PC-3 (cell line): ENCODE measurements at regions not wholly inside any gene's neighbourhood (a gene's known extent, or its start where the extent isn't known, plus 50 kb on each side); places are given as distances from the start of the nearest gene placed in this dataset.

Experiments used
- CTCF ChIP-seq: fragments of 300-600 bp; sonication (generic); conservative IDR thresholded peaks from 2 replicates; pipeline ENCODE4 v1.5.1; 2017; ENCODE audit warnings: antibody characterized with exemption, low read depth, mild to moderate bottlenecking, low read length
- EZH2 ChIP-seq: fragments of 300-600 bp; sonication (generic); IDR thresholded peaks from one replicate; pipeline ENCODE4 v1.6.1; 2017; ENCODE audit warnings: antibody characterized with exemption, mild to moderate bottlenecking, low read length; ENCODE audit not compliant: unreplicated experiment
- EZH2phosphoT487 ChIP-seq: fragments of 300-600 bp; sonication (generic); IDR thresholded peaks from 2 replicates; pipeline ENCODE4 v1.6.1; 2018; ENCODE audit warnings: mild to moderate bottlenecking, antibody characterized with exemption, low read length, borderline replicate concordance

- no peak for TF ChIP-seq CTCF
- no peak for TF ChIP-seq EZH2phosphoT487
- no peak for TF ChIP-seq EZH2
Observed at GRCh38 chr9:119443179-119443578, 73.9 kb upstream of the BRINP1 start.
